ENCODE measurements at regions not wholly inside any gene's neighbourhood (a gene's known extent, or its start where the extent isn't known, plus 50 kb on each side); places are given as distances from the start of the nearest gene placed in this dataset.

- no peak overlapping the region for H3K4me3 ChIP-seq (ENCODE audit: low read depth in 2 of 2, low read length in 1 of 2)
- H3K27ac ChIP-seq (ENCODE audit: low read depth in 2 of 2, low read length in 1 of 2): no peak overlapping the region
- WGBS (ENCODE audit: low lambda C conversion rate): 84% methylated on average over 5 of the region's 5 CpGs
- H4K20me1 ChIP-seq (ENCODE audit: insufficient read depth): no peaks in the 10 kb centered on the region
- H3K79me2 ChIP-seq (ENCODE audit: insufficient read depth): no peaks in the 10 kb centered on the region
- no peak overlapping the region for H3K4me2 ChIP-seq
- H2AFZ ChIP-seq (ENCODE audit: low read depth): no peak overlapping the region
- TF ChIP-seq JUND (IDR thresholded peaks at IDR 0.05): no peak
- no peak for TF ChIP-seq CTCF (IDR thresholded peaks at IDR 0.05)
- TF ChIP-seq EP300 (IDR thresholded peaks at IDR 0.05; ENCODE audit: borderline replicate concordance in 1 of 2, low read depth in 1 of 2, low read length in 1 of 2): no peak
- TF ChIP-seq, protein P1, sequence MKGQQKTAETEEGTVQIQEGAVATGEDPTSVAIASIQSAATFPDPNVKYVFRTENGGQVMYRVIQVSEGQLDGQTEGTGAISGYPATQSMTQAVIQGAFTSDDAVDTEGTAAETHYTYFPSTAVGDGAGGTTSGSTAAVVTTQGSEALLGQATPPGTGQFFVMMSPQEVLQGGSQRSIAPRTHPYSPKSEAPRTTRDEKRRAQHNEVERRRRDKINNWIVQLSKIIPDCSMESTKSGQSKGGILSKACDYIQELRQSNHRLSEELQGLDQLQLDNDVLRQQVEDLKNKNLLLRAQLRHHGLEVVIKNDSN (IDR thresholded peaks at IDR 0.05; ENCODE audit: borderline replicate concordance, low read depth): no peak
- TF ChIP-seq CHD2 (IDR thresholded peaks at IDR 0.05; ENCODE audit: low read length, partially characterized antibody): no peak
- TF ChIP-seq FOSL2 (IDR thresholded peaks at IDR 0.05; ENCODE audit: borderline replicate concordance, low read depth): no peak
- TF ChIP-seq NRF1 (IDR thresholded peaks at IDR 0.05; ENCODE audit: low read depth, low read length): no peak
- no peak for TF ChIP-seq RAD21 (IDR thresholded peaks at IDR 0.05; ENCODE audit: low read length)
- TF ChIP-seq PBX3 (IDR thresholded peaks at IDR 0.05): no peak
- no peak for TF ChIP-seq ELF1 (IDR thresholded peaks at IDR 0.05)
- no peak for TF ChIP-seq YY1 (IDR thresholded peaks at IDR 0.05; ENCODE audit: low read depth)
- no peak for TF ChIP-seq TAF1 (IDR thresholded peaks at IDR 0.05; ENCODE audit: borderline replicate concordance, low read depth, low read length)
- no peak for TF ChIP-seq NFIC (IDR thresholded peaks at IDR 0.05; ENCODE audit: borderline replicate concordance)
- no peak for TF ChIP-seq FOXM1 (IDR thresholded peaks at IDR 0.05; ENCODE audit: low read depth)
- no peak for TF ChIP-seq TCF12 (IDR thresholded peaks at IDR 0.05)
- TF ChIP-seq, protein P2, sequence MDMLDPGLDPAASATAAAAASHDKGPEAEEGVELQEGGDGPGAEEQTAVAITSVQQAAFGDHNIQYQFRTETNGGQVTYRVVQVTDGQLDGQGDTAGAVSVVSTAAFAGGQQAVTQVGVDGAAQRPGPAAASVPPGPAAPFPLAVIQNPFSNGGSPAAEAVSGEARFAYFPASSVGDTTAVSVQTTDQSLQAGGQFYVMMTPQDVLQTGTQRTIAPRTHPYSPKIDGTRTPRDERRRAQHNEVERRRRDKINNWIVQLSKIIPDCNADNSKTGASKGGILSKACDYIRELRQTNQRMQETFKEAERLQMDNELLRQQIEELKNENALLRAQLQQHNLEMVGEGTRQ (IDR thresholded peaks at IDR 0.05; ENCODE audit: borderline replicate concordance, low read depth, low read length): no peak
- no peaks in the 10 kb centered on the region for H3F3A ChIP-seq (replicated peaks; ENCODE audit: insufficient read depth)
- ChIA-PET CTCF (no interaction called here), POLR2A (no interaction called here)
- H3K36me3 ChIP-seq (replicated peaks in 1 of 2; ENCODE audit: control insufficient read depth in 1 of 2, insufficient read depth in 2 of 2, low read length in 1 of 2): no peaks in the 10 kb centered on the region
- H3K27me3 ChIP-seq (ENCODE audit: insufficient read depth): no peaks in the 10 kb centered on the region
- H3K9me3 ChIP-seq: no peaks in the 10 kb centered on the region
- no peak overlapping the region for H3K9ac ChIP-seq
- no peaks in the 10 kb centered on the region for H3K9me2 ChIP-seq
- DNase-seq: no peak
- no peaks in the 10 kb centered on the region for H3K4me1 ChIP-seq (ENCODE audit: control insufficient read depth in 1 of 2, insufficient read depth in 2 of 2, low read depth in 1 of 2, low read length in 1 of 2)
These were observed 56.8 kb upstream of the JAZF1 start for GRCh38 chr7:28237363-28237762.

Data from SK-N-SH (cell line).